GM21717 (cell line): ENCODE measurements at regions not wholly inside any gene's neighbourhood (a gene's known extent, or its start where the extent isn't known, plus 50 kb on each side); places are given as distances from the start of the nearest gene placed in this dataset.

Experiments
- ATAC-seq: cut with Tn5 transposase; IDR thresholded peaks from one replicate; pipeline ENCODE4 v1.9.1; 2021; ENCODE audit warnings: mild to moderate bottlenecking, moderate library complexity; ENCODE audit not compliant: unreplicated experiment

DNA sequence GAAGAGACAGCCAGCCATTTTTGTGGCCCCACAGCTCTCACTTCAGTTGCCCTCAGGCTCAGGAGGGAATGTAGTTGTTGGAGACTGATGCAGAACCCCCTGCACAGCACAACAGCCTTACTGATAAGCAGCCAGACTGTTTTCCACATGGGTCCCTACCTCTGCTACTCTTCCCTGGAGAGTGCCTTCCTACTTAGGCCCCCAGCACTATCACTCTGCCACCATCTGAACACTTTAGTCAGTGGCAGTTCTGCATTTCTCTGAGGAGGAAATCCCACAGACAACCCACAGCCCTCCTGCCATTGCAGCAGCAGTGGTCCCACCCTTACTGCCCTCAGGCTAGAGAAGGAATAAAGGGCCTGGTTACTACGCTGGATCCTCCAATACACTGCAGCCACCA is 61.8 kb upstream of the PTPRD start:
- no peak for ATAC-seq

DNA sequence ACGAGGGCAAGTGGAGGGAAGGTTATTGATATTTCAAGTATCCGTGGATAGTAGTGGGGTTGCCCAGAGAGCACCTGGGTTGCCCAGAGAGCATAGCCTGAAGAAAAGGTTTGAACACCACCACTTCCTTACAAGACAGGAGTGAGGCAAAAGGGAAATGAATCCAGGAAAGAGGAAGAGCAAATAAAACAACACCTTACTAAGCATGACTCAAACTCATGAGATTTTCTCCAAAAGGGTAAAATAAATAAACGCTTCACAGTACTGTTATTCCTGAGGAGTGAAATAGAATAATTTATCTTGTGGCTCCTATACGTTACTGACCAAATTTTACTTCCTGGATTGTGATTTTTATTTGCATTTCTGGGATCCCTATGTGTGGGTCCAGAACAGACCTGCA is 65.2 kb upstream of the PTPRD start:
- no peak for ATAC-seq

DNA sequence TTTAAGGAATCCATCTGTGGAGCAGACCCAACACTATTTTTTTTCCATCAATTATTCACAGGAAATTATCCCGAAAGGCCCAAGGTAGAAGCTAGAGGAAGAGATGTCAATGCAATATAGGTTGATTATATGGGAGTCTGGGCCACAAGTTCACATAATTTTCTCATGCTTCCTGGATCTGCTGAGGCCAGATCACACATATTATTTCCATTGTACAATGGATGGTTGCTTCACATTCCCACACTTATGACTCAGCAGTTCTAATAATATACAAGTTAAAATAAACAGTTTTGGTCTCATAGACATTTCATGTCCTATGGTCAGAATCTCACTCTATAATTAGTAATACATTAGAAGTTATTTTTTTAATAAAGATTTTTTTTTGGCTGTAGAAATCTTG is 66.0 kb upstream of the PTPRD start:
- no peak for ATAC-seq

DNA sequence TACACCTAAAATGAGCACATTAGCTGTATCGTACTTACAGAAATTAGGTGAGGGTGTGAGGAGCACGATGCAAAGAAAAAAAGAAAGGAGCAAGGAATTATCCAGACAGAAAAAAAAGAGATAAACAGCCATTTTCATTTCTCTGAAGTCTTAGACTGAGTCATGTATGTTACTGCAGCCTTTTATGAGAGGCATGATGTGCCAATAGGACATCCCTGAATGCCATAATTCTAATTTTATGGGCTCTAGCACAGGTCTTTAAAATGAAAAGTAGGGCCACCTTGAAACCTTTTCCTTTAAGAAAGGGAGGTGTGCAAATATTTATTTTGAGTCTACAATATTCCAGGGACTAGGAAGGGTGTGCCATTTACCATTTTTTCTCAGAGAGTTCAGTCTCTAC is 74.1 kb upstream of the PTPRD start:
- no peak for ATAC-seq

DNA sequence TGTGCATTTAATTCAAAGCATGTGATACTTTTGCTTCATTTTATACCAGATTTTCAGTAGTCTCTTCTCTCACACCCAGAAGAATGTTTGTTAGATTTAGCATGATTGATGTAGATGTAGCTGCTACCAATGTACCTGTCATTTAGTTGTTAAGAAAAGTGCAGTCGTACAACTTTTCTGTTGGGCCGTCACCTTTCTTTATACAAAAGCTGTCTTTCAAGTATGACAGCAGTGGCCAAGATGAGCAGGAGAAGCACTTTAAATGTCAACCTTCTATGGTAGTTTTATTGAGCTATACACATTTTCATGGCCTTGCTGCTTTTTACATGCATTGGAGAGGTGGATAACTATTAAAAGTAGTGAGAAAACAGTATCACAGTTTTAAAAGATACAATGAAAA is 77.7 kb upstream of the PTPRD start:
- ATAC-seq, result no peak

DNA sequence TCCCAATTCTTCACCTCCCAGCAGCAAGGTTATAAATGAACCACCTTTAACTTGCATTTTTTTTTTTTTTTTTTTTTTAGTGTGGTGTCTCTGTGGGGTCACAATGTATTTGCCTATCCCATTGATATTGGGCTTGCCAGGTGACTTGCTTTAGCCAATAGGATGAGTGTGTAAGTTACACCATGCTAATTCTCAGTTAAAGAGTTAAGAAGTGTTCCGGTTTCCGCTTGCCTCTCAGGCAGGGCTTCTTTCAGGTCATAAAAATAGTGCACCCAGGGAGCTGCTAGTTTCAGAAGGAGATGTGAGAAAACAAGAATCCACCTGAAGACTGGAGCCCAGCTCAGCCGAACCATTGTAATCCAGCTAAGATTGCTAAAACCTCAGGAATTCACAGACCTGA is 84.2 kb upstream of the PTPRD start:
- ATAC-seq, result no peak

DNA sequence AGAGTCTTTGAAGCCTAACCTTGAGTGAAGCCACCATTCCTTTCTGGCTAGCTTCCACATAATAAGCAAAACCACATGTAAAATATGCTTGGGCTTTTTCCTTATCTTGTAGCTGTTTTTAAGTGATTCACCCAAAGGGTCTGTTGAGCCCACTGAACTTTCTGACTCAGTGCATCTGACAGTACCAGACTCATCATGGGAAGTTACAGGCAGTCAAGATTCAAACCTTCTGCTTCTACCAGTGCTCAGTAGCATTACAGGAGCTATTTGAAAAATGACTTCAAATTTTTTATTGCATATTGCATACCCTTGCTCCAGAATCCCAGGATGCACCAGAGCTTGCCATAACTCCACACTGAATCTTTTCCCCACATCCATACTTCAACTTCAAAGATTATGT is 87.5 kb upstream of the PTPRD start:
- ATAC-seq, result no peak

DNA sequence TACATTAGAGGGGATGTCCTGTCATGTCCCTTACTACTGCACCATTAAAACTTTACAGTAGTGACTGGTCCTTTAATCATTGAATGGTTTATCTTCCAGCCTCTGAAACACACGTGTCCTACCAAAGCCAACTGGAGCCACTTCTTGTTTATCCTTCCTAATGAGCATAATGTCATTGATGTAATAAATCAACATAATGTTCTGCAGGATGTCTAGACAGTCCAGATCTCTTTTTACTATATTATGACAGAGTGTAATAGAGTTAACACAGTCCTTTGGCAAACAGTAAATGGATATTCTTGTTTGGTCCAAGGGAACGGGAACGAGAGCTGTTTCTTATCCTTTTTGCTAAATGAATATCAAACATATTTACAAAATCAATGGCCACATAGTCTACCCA is 88.1 kb upstream of the PTPRD start:
- no peak for ATAC-seq

DNA sequence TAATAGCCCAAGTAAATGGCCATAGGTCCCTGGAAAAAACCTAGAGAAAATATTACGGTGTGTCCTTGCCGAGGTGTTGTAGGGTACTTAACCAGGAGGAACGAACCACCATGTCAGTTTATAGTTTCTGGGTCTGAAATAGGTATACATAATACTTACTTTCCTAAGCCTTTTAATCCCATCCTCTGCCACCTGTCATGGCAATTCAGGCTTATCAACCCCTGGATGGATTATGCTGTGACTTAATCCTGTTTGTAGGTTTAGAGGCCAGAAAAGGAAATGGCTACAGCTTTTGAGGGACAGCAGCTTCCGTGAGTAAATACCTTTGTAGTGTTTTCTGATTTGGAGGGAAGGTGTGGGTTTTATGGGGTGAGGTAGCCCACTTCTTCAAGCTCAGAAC is 89.1 kb upstream of the PTPRD start:
- no peak for ATAC-seq

DNA sequence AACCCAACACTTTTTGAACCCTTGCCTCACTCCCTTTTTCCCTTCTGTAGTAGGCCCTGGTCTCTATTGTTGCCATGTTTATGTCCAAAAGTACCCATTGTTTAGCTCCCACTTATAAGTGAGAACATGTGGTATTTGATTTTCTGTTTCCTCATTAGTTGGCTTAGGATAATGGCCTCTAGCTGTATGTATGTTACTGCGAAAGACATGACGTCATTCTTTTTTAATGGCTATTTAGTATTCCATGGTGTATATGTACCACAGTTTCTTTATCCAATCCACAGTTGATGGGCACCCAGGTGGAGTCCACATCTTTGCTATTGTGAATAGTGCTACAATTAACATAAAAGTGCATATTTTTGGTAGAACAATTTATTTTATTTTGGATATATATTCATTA is 90.3 kb upstream of the PTPRD start:
- ATAC-seq, result no peak

DNA sequence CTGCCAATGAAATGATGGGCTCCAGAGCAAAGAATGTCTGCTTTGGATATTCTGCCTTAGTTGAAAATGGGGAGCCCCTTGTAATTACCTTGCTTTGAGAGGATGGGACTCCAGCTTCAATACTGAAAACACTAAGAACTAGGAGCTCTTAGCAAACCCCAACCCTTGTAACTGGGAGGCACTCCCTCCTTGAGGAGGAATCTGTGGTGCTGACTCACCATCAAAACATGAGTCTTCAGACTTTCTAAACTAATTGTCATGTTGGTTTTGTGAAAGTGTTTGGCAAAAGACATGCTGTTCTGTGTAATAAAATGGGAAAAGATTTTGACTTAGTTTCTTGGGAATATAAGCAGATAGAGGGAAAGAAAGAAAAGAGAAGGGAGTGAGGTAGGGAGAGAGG is 91.9 kb upstream of the PTPRD start:
- no peak for ATAC-seq

DNA sequence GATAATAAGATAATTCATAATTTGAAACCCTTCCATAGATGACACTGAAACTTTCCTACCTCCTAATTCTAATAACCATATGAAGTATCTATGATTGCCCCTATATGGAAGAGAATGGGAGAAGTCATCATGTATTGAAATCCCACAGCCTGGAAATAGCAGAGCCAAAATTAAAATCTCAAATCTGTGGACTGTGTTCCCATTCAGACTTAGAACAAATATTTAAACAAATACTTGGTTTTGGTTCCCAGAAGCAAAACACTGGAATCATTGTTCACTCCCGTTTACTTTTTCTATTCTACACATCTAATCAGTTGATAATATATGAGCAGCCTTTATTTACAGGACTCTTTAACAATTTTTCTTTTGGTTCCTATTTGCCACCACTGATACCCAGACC is 92.6 kb upstream of the PTPRD start:
- no peak for ATAC-seq

DNA sequence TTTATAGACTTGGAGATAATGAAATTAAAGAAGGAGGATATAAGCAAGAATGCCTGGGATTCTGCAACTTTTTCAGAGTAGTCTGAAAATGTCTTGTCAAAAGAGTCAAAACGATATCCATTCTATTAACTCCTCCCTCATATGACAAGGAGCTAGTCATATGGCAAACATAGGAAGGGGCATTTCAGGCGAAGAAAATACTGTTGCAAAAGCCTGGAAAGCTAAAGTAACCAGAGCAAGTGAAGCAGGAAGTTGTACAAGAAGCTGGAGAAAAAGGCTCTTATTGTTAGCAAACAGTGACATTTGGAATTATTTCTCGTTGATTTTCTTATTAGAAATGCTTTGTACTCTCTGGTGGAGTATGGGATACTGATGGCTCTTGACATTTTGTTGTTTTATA is 94.0 kb upstream of the PTPRD start:
- ATAC-seq, result no peak

DNA sequence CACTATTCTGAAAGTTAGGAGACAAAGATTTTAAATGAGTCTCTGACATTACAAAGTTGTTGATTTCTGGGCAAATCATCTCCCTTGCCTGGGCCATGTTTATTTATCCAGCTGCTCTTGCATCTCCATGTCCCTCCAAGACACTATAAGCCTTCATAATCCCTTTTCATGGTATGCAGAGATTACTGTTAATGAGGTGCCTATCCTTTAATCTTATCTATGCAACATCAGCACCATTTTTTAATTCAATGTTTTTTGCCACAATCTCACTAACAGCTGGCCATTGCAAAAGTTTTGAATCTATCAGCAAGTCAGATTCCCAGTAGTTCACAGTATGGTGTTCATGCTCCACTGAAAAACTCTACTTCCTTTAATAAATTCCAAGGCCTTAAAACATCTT is 108.5 kb upstream of the PTPRD start:
- ATAC-seq, result no peak

DNA sequence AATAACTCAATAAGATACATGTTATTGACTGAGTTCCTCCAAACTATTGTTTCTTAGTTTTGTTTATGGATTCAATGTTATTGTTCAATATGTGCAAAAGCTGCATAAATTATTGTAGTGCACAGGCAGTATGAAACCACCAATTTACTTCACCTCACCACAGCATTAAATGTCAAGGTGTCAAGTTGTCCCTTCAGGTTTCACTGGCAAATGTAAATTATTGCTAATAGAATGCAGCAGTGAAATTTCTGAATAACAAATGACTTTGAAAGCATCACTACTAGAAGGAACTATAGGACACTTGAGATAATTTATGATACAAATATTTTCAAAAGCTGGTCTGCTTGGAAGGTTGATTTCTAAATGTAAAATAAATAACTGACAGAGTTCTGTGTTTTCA is 116.4 kb upstream of the PTPRD start:
- no peak for ATAC-seq

DNA sequence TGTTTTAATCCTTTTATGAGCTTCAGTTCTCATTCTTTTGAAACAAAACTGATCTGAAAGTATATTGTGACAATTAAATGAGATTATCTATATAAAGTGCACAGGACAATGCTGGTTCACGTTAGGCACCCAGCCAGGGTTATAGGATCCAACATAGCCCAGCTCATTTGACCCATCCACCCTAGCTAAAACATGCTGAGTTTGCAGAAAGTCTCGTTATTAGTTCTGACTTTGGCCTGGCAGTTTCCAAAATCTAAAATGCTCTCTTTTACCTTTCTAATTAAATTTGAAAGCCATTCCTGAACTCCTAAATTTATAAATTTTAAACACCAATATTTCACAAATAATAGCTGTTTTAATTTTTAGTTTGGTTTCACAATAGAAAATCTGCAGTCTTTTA is 131.9 kb upstream of the PTPRD start:
- ATAC-seq, result no peak

DNA sequence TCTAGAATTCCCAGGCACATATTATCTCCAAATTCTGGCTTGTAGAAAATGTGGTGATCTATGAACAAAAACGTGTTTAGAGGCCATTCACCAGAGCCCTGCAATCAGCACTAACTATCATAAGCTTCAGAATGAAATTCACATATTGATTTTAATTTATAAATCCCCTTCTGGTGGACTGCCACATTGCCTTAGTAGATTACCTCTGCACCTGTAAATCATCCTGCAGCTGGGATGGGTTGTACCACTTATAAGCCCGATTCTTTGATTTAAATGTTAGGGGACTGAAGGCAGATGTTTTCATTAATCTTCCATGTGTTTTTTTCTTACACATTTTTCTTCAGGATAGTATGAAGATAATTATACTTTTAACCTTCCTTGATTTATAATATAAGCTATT is 140.7 kb upstream of the PTPRD start:
- no peak for ATAC-seq

DNA sequence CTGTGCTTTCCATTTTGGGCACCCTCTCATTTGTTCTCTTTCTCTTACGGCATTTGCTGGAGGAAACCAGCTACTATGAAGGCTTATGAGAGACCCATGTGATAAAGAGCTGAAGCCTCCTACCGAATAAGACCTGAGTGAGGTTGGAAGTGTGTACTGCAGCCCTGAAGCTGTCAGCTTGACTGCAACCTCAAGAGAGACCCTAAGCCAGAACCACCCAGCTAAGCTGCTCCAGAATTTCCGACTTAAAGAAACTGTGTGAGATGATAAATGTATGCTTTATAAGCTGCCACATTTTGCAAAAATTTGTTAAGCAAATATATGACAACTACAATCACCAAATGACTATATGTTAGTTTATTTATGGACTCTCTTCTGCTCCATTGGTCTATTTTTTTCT is 151.7 kb upstream of the PTPRD start:
- ATAC-seq, result no peak

DNA sequence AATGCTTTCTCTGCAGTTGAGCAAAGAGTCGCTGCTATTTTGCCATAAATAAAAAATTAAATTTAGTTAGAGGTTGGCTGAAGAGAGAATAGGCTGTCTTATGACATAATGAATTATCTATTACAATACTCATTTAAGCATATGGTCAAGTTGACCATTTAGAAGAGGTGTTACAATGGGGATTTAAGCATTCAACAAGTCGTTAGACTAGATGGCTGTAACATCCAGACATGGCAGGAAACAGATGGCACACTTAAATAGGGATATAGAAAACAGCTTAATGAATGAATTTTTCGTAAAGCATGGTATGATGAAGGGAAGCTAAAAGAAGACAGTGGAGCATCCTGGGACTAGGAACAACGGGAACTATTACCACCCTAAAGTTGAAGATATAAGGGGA is 160.3 kb upstream of the PTPRD start:
- no peak for ATAC-seq

DNA sequence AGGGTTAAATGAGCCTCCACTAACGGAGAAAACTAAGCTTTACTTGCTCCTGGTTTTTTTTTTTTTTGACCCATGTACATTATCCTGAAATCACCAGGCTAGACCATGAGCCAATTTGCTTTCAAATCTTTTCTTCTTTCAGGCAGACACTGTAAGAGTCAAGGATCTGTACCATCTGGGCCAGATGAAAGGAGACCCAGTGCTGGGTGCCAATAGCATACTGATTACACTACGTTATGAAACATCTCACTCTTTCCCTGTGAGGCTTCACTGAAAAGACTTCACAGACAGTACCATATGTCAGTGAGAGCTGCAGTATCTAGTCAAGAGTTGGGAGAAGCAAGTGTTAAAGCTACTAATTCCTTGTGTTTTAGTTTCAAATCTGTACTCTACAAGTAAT is 161.2 kb upstream of the PTPRD start:
- ATAC-seq, result no peak

DNA sequence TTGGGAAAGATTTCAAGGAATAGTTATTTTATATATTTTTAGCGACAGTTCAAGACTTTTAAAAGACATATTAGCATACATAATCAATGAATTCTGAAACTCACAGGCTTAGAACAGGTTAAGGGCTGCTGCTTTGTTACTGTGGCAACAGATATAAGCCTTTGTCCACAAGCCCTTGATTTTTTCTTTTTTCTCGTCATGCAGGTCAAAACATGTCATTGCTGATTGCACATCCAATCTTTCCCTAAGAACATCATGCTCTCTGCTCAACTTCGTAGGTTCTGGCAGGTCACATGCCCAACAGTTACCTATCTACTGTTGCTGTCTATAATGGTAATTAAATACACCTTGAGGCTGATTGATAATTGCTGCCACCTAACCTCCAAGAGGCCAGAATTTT is 172.5 kb upstream of the PTPRD start:
- no peak for ATAC-seq

DNA sequence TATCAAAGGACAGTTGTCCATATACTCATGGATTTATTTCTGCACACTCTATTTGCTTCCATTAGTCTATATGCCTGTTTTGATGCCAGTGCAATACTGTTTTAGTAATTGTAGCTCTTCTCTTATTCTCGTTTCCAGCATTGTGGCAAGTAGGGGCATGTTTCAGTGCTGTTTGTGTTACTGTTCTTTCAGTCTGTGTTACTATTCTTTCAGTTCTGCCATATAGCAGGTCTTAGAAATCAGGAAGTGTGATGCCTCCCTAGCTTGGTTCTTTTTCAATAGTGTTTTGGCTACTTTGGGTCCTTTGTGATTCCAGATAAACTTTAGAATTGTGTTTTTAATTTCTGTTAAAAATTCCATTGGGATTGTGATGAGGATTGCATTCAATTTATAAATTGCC is 180.5 kb upstream of the PTPRD start:
- no peak for ATAC-seq

DNA sequence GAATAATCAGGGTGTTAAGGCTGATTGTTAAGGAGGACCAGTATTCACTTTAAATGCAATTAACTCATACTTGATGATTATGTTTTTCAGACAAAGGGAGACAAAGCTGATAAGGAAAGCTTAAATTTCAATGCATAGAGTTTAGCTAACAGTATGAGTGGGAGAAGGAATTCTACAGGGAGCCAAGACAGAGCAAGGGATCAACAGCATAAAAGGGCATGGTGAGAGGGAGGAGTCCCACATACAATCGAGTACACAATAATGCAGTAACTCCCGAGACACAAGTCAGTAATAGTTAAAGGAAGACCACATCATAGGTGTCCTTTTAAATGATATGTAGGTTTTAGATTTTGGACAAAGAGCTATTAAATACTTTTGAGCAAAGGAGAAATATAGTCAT is 191.7 kb upstream of the PTPRD start:
- ATAC-seq, result no peak

DNA sequence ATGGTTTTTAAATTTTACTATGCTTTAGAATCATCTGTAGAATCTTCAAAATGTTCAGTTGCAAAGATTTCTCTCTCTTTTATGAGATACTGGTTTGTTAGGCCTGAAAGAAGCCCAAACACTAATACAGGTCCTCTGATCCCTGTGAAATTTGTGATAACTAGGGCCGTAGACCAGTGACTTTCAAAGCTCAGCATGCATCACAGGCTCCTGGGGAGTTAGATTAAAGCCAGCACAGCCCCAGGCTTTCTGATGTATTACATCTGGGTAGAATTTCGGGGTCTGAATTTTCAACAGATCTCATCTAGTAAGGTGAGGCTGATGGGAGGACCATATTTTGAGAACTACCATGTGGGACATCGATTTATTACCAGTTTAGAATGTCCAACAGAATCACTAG is 194.1 kb upstream of the PTPRD start:
- ATAC-seq, result no peak
